Stomach (tissue), 8 donors: ENCODE measurements at regions not wholly inside any gene's neighbourhood (a gene's known extent, or its start where the extent isn't known, plus 50 kb on each side); places are given as distances from the start of the nearest gene placed in this dataset.

Source experiments
- DNase-seq, 2 donors: peaks; one replicate each; pipeline versions ENCODE4 v3.0.0 to v3.0.0-alpha.2; 2013 to 2019
- H3K27ac ChIP-seq, 5 donors: fragments of 200-600 bp in 4 of 5; sonication (generic) in 4 of 5; one replicate each; pipeline ENCODE4 v1.5.1; 2013 to 2019; ENCODE audit warnings: mild to moderate bottlenecking in 1 of 5, moderate library complexity in 1 of 5
- H3K27me3 ChIP-seq, 3 donors: fragments of 200-600 bp; sonication (generic); one replicate each; pipeline ENCODE4 v1.5.1; 2017 to 2019; ENCODE audit warnings: mixed run types in 1 of 3
- H3K36me3 ChIP-seq, 4 donors: fragments of 200-600 bp; sonication (generic); 1 replicate in 3 of 4; 2 replicates in 1 of 4; pipeline ENCODE4 v1.5.1; 2016 to 2019
- H3K4me1 ChIP-seq, 4 donors: fragments of 200-600 bp; sonication (generic); one replicate each; pipeline ENCODE4 v1.5.1; 2016 to 2019
- H3K4me3 ChIP-seq, 4 donors: fragments of 200-600 bp; sonication (generic) in 3 of 4; one replicate each; pipeline ENCODE4 v1.5.1; 2016 to 2019; ENCODE audit warnings: mild to moderate bottlenecking in 1 of 4
- H3K9me3 ChIP-seq, 4 donors: fragments of 200-600 bp; sonication (generic); one replicate each; pipeline ENCODE4 v1.5.1; 2016 to 2019
- EP300 ChIP-seq: sonication (generic); formaldehyde crosslinking; IDR thresholded peaks from one replicate; pipeline ENCODE4 v1.6.1; 2017; ENCODE audit warnings: antibody characterized with exemption
- POLR2A ChIP-seq, 4 donors: fragments of 450-650 bp; IDR thresholded peaks; one replicate each; pipeline ENCODE4 v1.6.1; 2016; ENCODE audit warnings: antibody characterized with exemption in 4 of 4, control low read depth in 2 of 4, mild to moderate bottlenecking in 1 of 4, moderate library complexity in 1 of 4
- POLR2AphosphoS5 ChIP-seq, 3 donors: sonication (generic); formaldehyde crosslinking; IDR thresholded peaks; one replicate each; pipeline ENCODE4 v1.6.1; 2016; ENCODE audit warnings: antibody characterized with exemption in 3 of 3
- WGBS, 5 donors: extraction: QIAGEN DNeasy Blood & Tissue Kit in 3 of 5; methylation state at CpG; one replicate each; pipeline versions ENCODE4 v1.1.5 to v1.1.7; 2013 to 2018; 5-methylcytosine and 5-hydroxymethylcytosine counted together
- intact Hi-C: fragments of 100-400 bp; cut with DNase I; formaldehyde crosslinking; loops from one replicate; pipeline ENCODE4 v1.15.1; 2023; ENCODE audit warnings: low total_unique reads
- TF ChIP-seq, protein P1 (sequence below), 7 experiments: fragments of 450-650 bp in 4 of 7; fragments of 200-600 bp in 3 of 7; sonication (generic) in 3 of 7; IDR thresholded peaks; one replicate each; pipeline ENCODE4 v1.5.1; 2016 to 2019; ENCODE audit warnings: antibody characterized with exemption in 7 of 7, control low read depth in 2 of 7, mild to moderate bottlenecking in 1 of 7
- donor health status: healthy with polysubstance abuse.
- donor health status: Bipolar disorder and iron deficiency.
- donor health status: healthy.

GRCh38 chr7:119681336-119681735 lies 591.6 kb upstream of the KCND2 start:
- no peaks in the 10 kb centered on the region for H3K9me3 ChIP-seq

GRCh38 chr7:119684763-119685162 lies 588.2 kb upstream of the KCND2 start:
- Histone ChIP-seq H3K4me3 (no peak overlapping the region), H3K27me3 (no peaks in the 10 kb centered on the region), H3K4me1 (no peaks in the 10 kb centered on the region), H3K9me3 (no peaks in the 10 kb centered on the region), H3K27ac (no peak overlapping the region), H3K36me3 (no peaks in the 10 kb centered on the region)
- TF ChIP-seq, protein P1, sequence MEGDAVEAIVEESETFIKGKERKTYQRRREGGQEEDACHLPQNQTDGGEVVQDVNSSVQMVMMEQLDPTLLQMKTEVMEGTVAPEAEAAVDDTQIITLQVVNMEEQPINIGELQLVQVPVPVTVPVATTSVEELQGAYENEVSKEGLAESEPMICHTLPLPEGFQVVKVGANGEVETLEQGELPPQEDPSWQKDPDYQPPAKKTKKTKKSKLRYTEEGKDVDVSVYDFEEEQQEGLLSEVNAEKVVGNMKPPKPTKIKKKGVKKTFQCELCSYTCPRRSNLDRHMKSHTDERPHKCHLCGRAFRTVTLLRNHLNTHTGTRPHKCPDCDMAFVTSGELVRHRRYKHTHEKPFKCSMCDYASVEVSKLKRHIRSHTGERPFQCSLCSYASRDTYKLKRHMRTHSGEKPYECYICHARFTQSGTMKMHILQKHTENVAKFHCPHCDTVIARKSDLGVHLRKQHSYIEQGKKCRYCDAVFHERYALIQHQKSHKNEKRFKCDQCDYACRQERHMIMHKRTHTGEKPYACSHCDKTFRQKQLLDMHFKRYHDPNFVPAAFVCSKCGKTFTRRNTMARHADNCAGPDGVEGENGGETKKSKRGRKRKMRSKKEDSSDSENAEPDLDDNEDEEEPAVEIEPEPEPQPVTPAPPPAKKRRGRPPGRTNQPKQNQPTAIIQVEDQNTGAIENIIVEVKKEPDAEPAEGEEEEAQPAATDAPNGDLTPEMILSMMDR (IDR thresholded peaks at IDR 0.05) = no peak
- TF ChIP-seq EP300 (no peak), POLR2A (IDR thresholded peaks at IDR 0.05) (no peak)
- DNase-seq = no peak
- intact Hi-C loops = no loop called here

More at GRCh38 chr7:119681336-119681735, 591.6 kb upstream of the KCND2 start:
- no peaks in the 10 kb centered on the region for H3K27me3 ChIP-seq
- WGBS, 5 donors = 56 to 72% (median 66%) methylated on average over 2 of the region's 2 CpGs
- H3K36me3 ChIP-seq = no peaks in the 10 kb centered on the region
- TF ChIP-seq, protein P1 (IDR thresholded peaks at IDR 0.05) = no peak
- no peak for TF ChIP-seq POLR2A (IDR thresholded peaks at IDR 0.05)
- no peak for TF ChIP-seq EP300
- no peak for TF ChIP-seq POLR2AphosphoS5 (IDR thresholded peaks at IDR 0.05)
- H3K4me3 ChIP-seq = no peak overlapping the region
- intact Hi-C loops = no loop called here
- DNase-seq = no peak
- no peaks in the 10 kb centered on the region for H3K4me1 ChIP-seq
- no peak overlapping the region for H3K27ac ChIP-seq

GRCh38 chr7:119685906-119686305 lies 587.1 kb upstream of the KCND2 start:
- Histone ChIP-seq H3K36me3 (no peaks in the 10 kb centered on the region), H3K27ac (no peak overlapping the region), H3K4me1 (no peaks in the 10 kb centered on the region), H3K4me3 (no peak overlapping the region), H3K9me3 (no peaks in the 10 kb centered on the region), H3K27me3 (no peaks in the 10 kb centered on the region)
- TF ChIP-seq EP300 (no peak), POLR2AphosphoS5 (IDR thresholded peaks at IDR 0.05) (no peak), POLR2A (IDR thresholded peaks at IDR 0.05) (no peak)
- intact Hi-C loops = no loop called here
- DNase-seq = no peak
- 56 to 64% (median 62%) methylated on average over 2 of the region's 2 CpGs for WGBS, 5 donors

DNA sequence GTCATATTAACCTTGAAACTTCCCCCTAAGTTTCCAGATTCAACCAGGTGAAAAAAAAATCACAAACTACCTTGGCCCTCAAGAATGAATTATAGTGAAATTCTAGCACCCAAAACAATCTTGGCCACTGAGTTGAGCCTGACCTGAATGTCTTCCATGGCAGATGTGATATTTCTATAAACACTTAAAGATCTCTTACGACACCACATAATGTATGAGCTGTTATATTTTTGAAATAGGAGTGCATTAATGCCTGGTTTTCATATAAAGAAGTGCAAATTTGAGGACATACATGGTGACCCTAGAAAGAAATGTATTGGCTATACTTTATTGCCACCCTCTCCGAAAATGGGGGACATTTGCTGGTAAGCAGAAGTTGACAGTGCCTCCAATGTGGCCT lies 584.1 kb upstream of the KCND2 start:
- Histone ChIP-seq H3K4me3 (no peak overlapping the region), H3K9me3 (no peaks in the 10 kb centered on the region), H3K4me1 (no peaks in the 10 kb centered on the region), H3K27ac (no peak overlapping the region), H3K36me3 (no peaks in the 10 kb centered on the region), H3K27me3 (no peaks in the 10 kb centered on the region)
- DNase-seq = no peak
- 39 to 77% (median 72%) methylated on average over 2 of the region's 2 CpGs for WGBS, 5 donors
- intact Hi-C loops = no loop called here
- no peak for TF ChIP-seq EP300
- TF ChIP-seq, protein P1 (IDR thresholded peaks at IDR 0.05) = no peak
- no peak for TF ChIP-seq POLR2A (IDR thresholded peaks at IDR 0.05)
- TF ChIP-seq POLR2AphosphoS5 (IDR thresholded peaks at IDR 0.05) = no peak

DNA sequence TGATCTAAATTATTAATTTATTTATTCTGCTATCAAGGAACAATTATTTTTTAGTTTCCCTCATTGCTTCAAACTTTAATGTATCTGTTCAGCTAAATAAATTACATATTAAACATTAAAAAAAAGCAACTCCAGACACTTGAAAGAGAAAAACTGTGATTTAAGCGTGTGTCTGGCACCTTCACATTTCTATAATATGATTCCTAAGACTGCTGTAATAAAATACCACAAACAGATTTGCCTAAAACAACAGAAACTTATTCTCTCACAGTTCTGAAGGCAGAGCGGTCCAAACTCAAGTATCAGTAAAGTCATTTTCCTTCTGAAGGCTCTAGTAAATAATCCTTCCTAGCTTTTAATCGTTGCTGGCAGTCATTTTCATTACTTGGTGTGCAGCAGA lies 580.4 kb upstream of the KCND2 start:
- Histone ChIP-seq H3K27me3 (no peaks in the 10 kb centered on the region), H3K27ac (no peak overlapping the region), H3K4me3 (no peak overlapping the region), H3K9me3 (peaks cover 0 to 15% (median 0%) of the 10 kb centered on the region in 4 donors), H3K4me1 (no peaks in the 10 kb centered on the region), H3K36me3 (no peaks in the 10 kb centered on the region)
- 62 to 67% (median 63%) methylated on average over 3 of the region's 3 CpGs for WGBS, 5 donors
- intact Hi-C loops = no loop called here
- TF ChIP-seq POLR2A (IDR thresholded peaks at IDR 0.05) = no peak
- TF ChIP-seq POLR2AphosphoS5 (IDR thresholded peaks at IDR 0.05) = no peak
- TF ChIP-seq EP300 = no peak
- TF ChIP-seq, protein P1 (IDR thresholded peaks at IDR 0.05) = no peak
- DNase-seq = no peak
